ENCODE measurements at regions not wholly inside any gene's neighbourhood (a gene's known extent, or its start where the extent isn't known, plus 50 kb on each side); places are given as distances from the start of the nearest gene placed in this dataset.

- TF ChIP-seq SIN3A (IDR thresholded peaks at IDR 0.05; ENCODE audit: borderline replicate concordance, insufficient read depth, low read depth, low read length) (no peak), CTCF (IDR thresholded peaks at IDR 0.05) (no peak), TCF7L2 (IDR thresholded peaks at IDR 0.05; ENCODE audit: low read depth, low read length) (no peak), POLR2AphosphoS5 (IDR thresholded peaks at IDR 0.05; ENCODE audit: low read depth, low read length) (no peak), REST (IDR thresholded peaks at IDR 0.05; ENCODE audit: insufficient read depth in 1 of 2, low read depth in 2 of 2, low read length in 1 of 2) (no peak)
- Histone ChIP-seq H3K36me3 (ENCODE audit: control insufficient read depth, insufficient read depth, low read length) (no peaks in the 10 kb centered on the region), H3K9me3 (ENCODE audit: control insufficient read depth, insufficient read depth, low read depth, low read length) (no peaks in the 10 kb centered on the region), H3K4me3 (ENCODE audit: low read depth in 2 of 2, low read length in 2 of 2) (no peak overlapping the region), H3K27me3 (ENCODE audit: control insufficient read depth, insufficient read depth, low read length) (no peaks in the 10 kb centered on the region), H3K27ac (ENCODE audit: low read length) (no peak overlapping the region), H3K4me1 (ENCODE audit: control insufficient read depth, insufficient read depth, low read length) (no peaks in the 10 kb centered on the region)
- in situ Hi-C loops (cut with HindIII; ENCODE audit: low pct_unique_long_range_greater_than_20kb, low sequenced_read_pairs) (no loop called here), intact Hi-C loops (cut with micrococcal nuclease; ENCODE audit: unreplicated experiment) (no loop called here)
- DNase-seq (ENCODE audit: low read depth, low spot score) (no peak), ATAC-seq (no peak)
- no TSS peak for BruUV-seq (replicated peaks)
- POLR2A ChIA-PET = no interaction called here
- CTCF ChIA-PET = no interaction called here
Observed at GRCh38 chr9:25517701-25518100, 160.5 kb downstream of the TUSC1 start.

- no peak overlapping the region for H3K27ac ChIP-seq (ENCODE audit: low read length)
- ChIA-PET POLR2A (no interaction called here), CTCF (no interaction called here)
- no TSS peak for BruUV-seq (replicated peaks)
- TF ChIP-seq CTCF (IDR thresholded peaks at IDR 0.05) = no peak
- TF ChIP-seq REST (IDR thresholded peaks at IDR 0.05; ENCODE audit: insufficient read depth in 1 of 2, low read depth in 2 of 2, low read length in 1 of 2) = no peak
- TF ChIP-seq SIN3A (IDR thresholded peaks at IDR 0.05; ENCODE audit: borderline replicate concordance, insufficient read depth, low read depth, low read length) = no peak
- TF ChIP-seq POLR2AphosphoS5 (IDR thresholded peaks at IDR 0.05; ENCODE audit: low read depth, low read length) = no peak
- no peak for TF ChIP-seq TCF7L2 (IDR thresholded peaks at IDR 0.05; ENCODE audit: low read depth, low read length)
- DNase-seq (ENCODE audit: low read depth, low spot score) = no peak
- H3K27me3 ChIP-seq (ENCODE audit: control insufficient read depth, insufficient read depth, low read length) = no peaks in the 10 kb centered on the region
- no peaks in the 10 kb centered on the region for H3K4me1 ChIP-seq (ENCODE audit: control insufficient read depth, insufficient read depth, low read length)
- in situ Hi-C loops (cut with HindIII; ENCODE audit: low pct_unique_long_range_greater_than_20kb, low sequenced_read_pairs) = no loop called here
- no peak for ATAC-seq
- intact Hi-C loops (cut with micrococcal nuclease; ENCODE audit: unreplicated experiment) = no loop called here
- no peak overlapping the region for H3K4me3 ChIP-seq (ENCODE audit: low read depth in 2 of 2, low read length in 2 of 2)
- no peaks in the 10 kb centered on the region for H3K36me3 ChIP-seq (ENCODE audit: control insufficient read depth, insufficient read depth, low read length)
- H3K9me3 ChIP-seq (ENCODE audit: control insufficient read depth, insufficient read depth, low read depth, low read length) = no peaks in the 10 kb centered on the region
Observed at GRCh38 chr9:25513509-25514033, 164.7 kb downstream of the TUSC1 start.
